HCT116 (cell line): ENCODE measurements at regions not wholly inside any gene's neighbourhood (a gene's known extent, or its start where the extent isn't known, plus 50 kb on each side); places are given as distances from the start of the nearest gene placed in this dataset.

Experiments
- ATAC-seq: fragments of 200-7000 bp; cut with Tn5 transposase; 2 replicates; pipeline ENCODE4 v1.9.1; 2020; ENCODE audit warnings: mild to moderate bottlenecking, moderate library complexity
- BruUV-seq: library from RNA; stranded (reverse); fragments of 400-500 nt; replicated peaks from 2 replicates; lab custom pipeline; 2021; lab: Mats Ljungman, UMichigan
- CTCF ChIA-PET: fragments of 300-600 bp; sonication (Branson Sonifier 250); formaldehyde crosslinking; loops from one replicate; lab custom pipeline; 2021; ENCODE audit warnings: antibody characterized with exemption; lab: Charles Lee
- POLR2A ChIA-PET: fragments of 300-600, 350-600 bp; sonication (Branson Sonifier 250); formaldehyde crosslinking; loops from one replicate; lab custom pipeline; 2021; ENCODE audit warnings: antibody characterized with exemption; lab: Charles Lee
- RAD21 ChIA-PET, 2 experiments: fragments of 300-600 bp; sonication (Branson Sonifier 250); formaldehyde crosslinking; loops; one replicate each; lab custom pipeline; 2023; ENCODE audit warnings: low total read pairs in 2 of 2; ENCODE audit not compliant: uncharacterized antibody in 2 of 2, unreplicated experiment in 2 of 2, low non-redundant PET in 1 of 2; lab: Charles Lee
- DNase-seq: peaks from one replicate; pipeline ENCODE4 v3.0.0-alpha.2; 2010; ENCODE audit warnings: low read depth, low spot score
- H2AFZ ChIP-seq: fragments of 200-600 bp; shearing (Covaris generic), sonication (generic); 2 replicates; pipeline ENCODE4 v1.6.1; 2017; ENCODE audit warnings: low read depth, mixed run types, mixed read lengths, antibody characterized with exemption, low read length; ENCODE audit not compliant: poor library complexity, severe bottlenecking
- H3K27ac ChIP-seq: 2 replicates; pipeline ENCODE4 v1.5.1; 2012; ENCODE audit warnings: low read depth, low read length
- H3K27me3 ChIP-seq: fragments of 200-600 bp; sonication (generic); 2 replicates; pipeline ENCODE4 v1.6.1; 2016; ENCODE audit warnings: mixed run types, low read length, mixed read lengths; ENCODE audit not compliant: insufficient read depth
- H3K36me3 ChIP-seq, 2 experiments: fragments of 200-500 bp in 1 of 2; fragments of 200-600 bp in 1 of 2; sonication (Bioruptor generic) in 1 of 2; sonication (generic) in 1 of 2; 2 replicates each; pipeline versions ENCODE4 v1.5.1 to v1.6.1; 2014 to 2016; ENCODE audit warnings: low read length in 2 of 2, inconsistent platforms in 1 of 2, mixed read lengths in 1 of 2, mixed run types in 1 of 2; ENCODE audit not compliant: insufficient read depth in 2 of 2, control insufficient read depth in 1 of 2
- H3K4me1 ChIP-seq, 2 experiments: fragments of 200-600 bp in 1 of 2; sonication (generic) in 1 of 2; 2 replicates each; pipeline versions ENCODE4 v1.5.1 to v1.6.1; 2012 to 2017; ENCODE audit warnings: low read length in 2 of 2, inconsistent platforms in 1 of 2, mild to moderate bottlenecking in 1 of 2, mixed read lengths in 1 of 2, mixed run types in 1 of 2, moderate library complexity in 1 of 2; ENCODE audit not compliant: insufficient read depth in 2 of 2, control insufficient read depth in 1 of 2
- H3K4me2 ChIP-seq: fragments of 200-600 bp; sonication (generic); 2 replicates; pipeline ENCODE4 v1.6.1; 2017; ENCODE audit warnings: mixed run types, low read length, mixed read lengths
- H3K4me3 ChIP-seq, 2 experiments: fragments of 200-600 bp in 1 of 2; sonication (generic) in 1 of 2; replicated peaks in 1 of 2; 2 replicates each; pipeline ENCODE4 v1.5.1; 2011 to 2016; ENCODE audit warnings: low read length in 2 of 2, control low read depth in 1 of 2, low read depth in 1 of 2, mild to moderate bottlenecking in 1 of 2, mixed read lengths in 1 of 2, mixed run types in 1 of 2
- H3K79me2 ChIP-seq: fragments of 200-600 bp; sonication (generic); 2 replicates; pipeline ENCODE4 v1.6.1; 2017; ENCODE audit warnings: mild to moderate bottlenecking, mixed run types, low read length, moderate library complexity, mixed read lengths; ENCODE audit not compliant: insufficient read depth
- H3K9ac ChIP-seq: fragments of 200-600 bp; sonication (generic); 2 replicates; pipeline ENCODE4 v1.6.1; 2016; ENCODE audit warnings: low read length, mixed read lengths
- H3K9me2 ChIP-seq: fragments of 200-600 bp; sonication (generic), shearing (Covaris generic); 2 replicates; pipeline ENCODE4 v1.6.1; 2017; ENCODE audit warnings: mixed run types, mild to moderate bottlenecking, moderate library complexity; ENCODE audit not compliant: insufficient read depth
- H3K9me3 ChIP-seq, 2 experiments: fragments of 200-500 bp in 1 of 2; fragments of 200-600 bp in 1 of 2; sonication (Bioruptor generic) in 1 of 2; sonication (generic) in 1 of 2; 2 replicates each; pipeline ENCODE4 v1.6.1; 2014 to 2017; ENCODE audit warnings: low read length in 2 of 2, mixed read lengths in 2 of 2, inconsistent platforms in 1 of 2, low read depth in 1 of 2, mild to moderate bottlenecking in 1 of 2, mixed run types in 1 of 2, moderate library complexity in 1 of 2; ENCODE audit not compliant: control insufficient read depth in 1 of 2, insufficient read depth in 1 of 2
- H4K20me1 ChIP-seq: fragments of 200-600 bp; sonication (generic), shearing (Covaris generic); 2 replicates; pipeline ENCODE4 v1.6.1; 2017; ENCODE audit warnings: mixed run types, mild to moderate bottlenecking, moderate library complexity; ENCODE audit not compliant: insufficient read depth
- CBX3 ChIP-seq: IDR thresholded peaks from 2 replicates; pipeline ENCODE4 v1.6.1; 2012; ENCODE audit warnings: low read depth
- CEBPB ChIP-seq: IDR thresholded peaks from 2 replicates; pipeline ENCODE4 v1.6.1; 2012; ENCODE audit warnings: low read depth
- CTCF ChIP-seq, 3 experiments: fragments of 200-600 bp in 1 of 3; sonication (generic) in 1 of 3; IDR thresholded peaks in 2 of 3; conservative IDR thresholded peaks in 1 of 3; 2 replicates each; pipeline ENCODE4 v1.5.1; 2012 to 2017; ENCODE audit warnings: low read depth in 2 of 3, low read length in 2 of 3, antibody characterized with exemption in 1 of 3, borderline replicate concordance in 1 of 3, control low read depth in 1 of 3, mild to moderate bottlenecking in 1 of 3, mixed read lengths in 1 of 3, mixed run types in 1 of 3, moderate library complexity in 1 of 3; ENCODE audit not compliant: insufficient read depth in 1 of 3
- EGR1 ChIP-seq: IDR thresholded peaks from 2 replicates; pipeline ENCODE4 v1.6.1; 2012; ENCODE audit warnings: low read depth
- ELF1 ChIP-seq: IDR thresholded peaks from 2 replicates; pipeline ENCODE4 v1.6.1; 2012; ENCODE audit warnings: low read depth, borderline replicate concordance
- EZH2phosphoT487 ChIP-seq: fragments of 200-600 bp; IDR thresholded peaks from 2 replicates; pipeline ENCODE4 v1.6.1; 2018; ENCODE audit warnings: antibody characterized with exemption, borderline replicate concordance
- JUND ChIP-seq: IDR thresholded peaks from 2 replicates; pipeline ENCODE4 v1.6.1; 2012
- POLR2A ChIP-seq: IDR thresholded peaks from 2 replicates; pipeline ENCODE4 v1.7.0; 2011; ENCODE audit warnings: borderline replicate concordance; ENCODE audit not compliant: insufficient read depth, insufficient read length; ENCODE audit errors: extremely low read depth
- POLR2AphosphoS5 ChIP-seq: IDR thresholded peaks from 2 replicates; pipeline ENCODE4 v1.6.1; 2011; ENCODE audit warnings: mild to moderate bottlenecking, low read depth, low read length, moderate library complexity
- RAD21 ChIP-seq: IDR thresholded peaks from 2 replicates; pipeline ENCODE4 v1.6.1; 2012; ENCODE audit warnings: low read depth, mild to moderate bottlenecking
- REST ChIP-seq: IDR thresholded peaks from 2 replicates; pipeline ENCODE4 v1.6.1; 2012; ENCODE audit warnings: low read depth
- SP1 ChIP-seq: IDR thresholded peaks from 2 replicates; pipeline ENCODE4 v1.6.1; 2012; ENCODE audit warnings: low read depth
- TCF7L2 ChIP-seq: IDR thresholded peaks from 2 replicates; pipeline ENCODE4 v1.7.0; 2011; ENCODE audit warnings: borderline replicate concordance, inconsistent platforms; ENCODE audit not compliant: insufficient read depth, insufficient read length; ENCODE audit errors: extremely low read depth
- YY1 ChIP-seq: IDR thresholded peaks from 2 replicates; pipeline ENCODE4 v1.6.1; 2011; ENCODE audit warnings: low read length, low read depth, moderate library complexity, mild to moderate bottlenecking; ENCODE audit not compliant: insufficient replicate concordance; ENCODE audit errors: extremely low read depth
- ZFX ChIP-seq: fragments of 450-650 bp; IDR thresholded peaks from 2 replicates; pipeline ENCODE4 v1.6.1; 2017
- intact Hi-C: fragments of 100-400 bp; cut with micrococcal nuclease; formaldehyde crosslinking; loops from 2 replicates; pipeline ENCODE4 v1.10.0; 2022

GRCh38 chr14:53628732-53629430 lies 327.7 kb downstream of the BMP4 start:
- no peak for ATAC-seq
- no peaks in the 10 kb centered on the region for H3K27me3 ChIP-seq
- H3K36me3 ChIP-seq = no peaks in the 10 kb centered on the region
- H4K20me1 ChIP-seq = no peaks in the 10 kb centered on the region
- no peak for DNase-seq
- no peaks in the 10 kb centered on the region for H3K9me3 ChIP-seq
- H2AFZ ChIP-seq = no peak overlapping the region
- no peak overlapping the region for H3K4me3 ChIP-seq
- H3K9me2 ChIP-seq = no peaks in the 10 kb centered on the region
- H3K79me2 ChIP-seq = no peaks in the 10 kb centered on the region
- BruUV-seq = no TSS peak
- no peak overlapping the region for H3K4me2 ChIP-seq
- TF ChIP-seq TCF7L2 (peak; percentile 78), EZH2phosphoT487 (no peak), ZFX (no peak), CBX3 (no peak)
- H3K4me1 ChIP-seq = peaks cover 0 to 3% of the 10 kb centered on the region in 2 experiments; a peak in 1 of 4 replicates
- ChIA-PET CTCF (no interaction called here), RAD21 (no interaction called here), POLR2A (no interaction called here)
- intact Hi-C loops = no loop called here
- no peak overlapping the region for H3K9ac ChIP-seq
- no peak overlapping the region for H3K27ac ChIP-seq

GRCh38 chr14:53628261-53628660 lies 328.4 kb downstream of the BMP4 start:
- peaks cover 0 to 3% of the 10 kb centered on the region in 2 experiments; a peak in 1 of 4 replicates for H3K4me1 ChIP-seq
- intact Hi-C loops = no loop called here
- no peak overlapping the region for H3K4me2 ChIP-seq
- H2AFZ ChIP-seq = no peak overlapping the region
- no peaks in the 10 kb centered on the region for H4K20me1 ChIP-seq
- no peaks in the 10 kb centered on the region for H3K27me3 ChIP-seq
- H3K4me3 ChIP-seq = no peak overlapping the region
- BruUV-seq = no TSS peak
- no peaks in the 10 kb centered on the region for H3K36me3 ChIP-seq
- H3K27ac ChIP-seq = no peak overlapping the region
- no peaks in the 10 kb centered on the region for H3K79me2 ChIP-seq
- no peaks in the 10 kb centered on the region for H3K9me3 ChIP-seq
- ChIA-PET CTCF (no interaction called here), POLR2A (no interaction called here), RAD21 (no interaction called here)
- no peaks in the 10 kb centered on the region for H3K9me2 ChIP-seq
- no peak for ATAC-seq
- no peak for DNase-seq
- no peak overlapping the region for H3K9ac ChIP-seq
- TF ChIP-seq ELF1 = no peak
- TF ChIP-seq JUND = no peak
- TF ChIP-seq EZH2phosphoT487 = no peak
- no peak for TF ChIP-seq POLR2AphosphoS5
- TF ChIP-seq POLR2A = no peak
- TF ChIP-seq ZFX = no peak
- TF ChIP-seq REST = no peak
- no peak for TF ChIP-seq CBX3
- no peak for TF ChIP-seq EGR1
- no peak for TF ChIP-seq YY1
- TF ChIP-seq CEBPB = no peak
- TF ChIP-seq SP1 = no peak
- no peak for TF ChIP-seq CTCF (IDR thresholded peaks at IDR 0.05 in 2 of 3, conservative IDR thresholded peaks at IDR 0.05 in 1 of 3; ENCODE audit: borderline replicate concordance in 1 of 3, insufficient read depth in 1 of 3, low read depth in 2 of 3, low read length in 2 of 3)
- TF ChIP-seq TCF7L2 = no peak
- TF ChIP-seq RAD21 = no peak
